PFSK-1 (cell line): ENCODE measurements at regions not wholly inside any gene's neighbourhood (a gene's known extent, or its start where the extent isn't known, plus 50 kb on each side); places are given as distances from the start of the nearest gene placed in this dataset.

Experiments
- FOXP2 ChIP-seq: optimal IDR thresholded peaks from 2 replicates; pipeline ENCODE3; 2011; ENCODE audit warnings: borderline replicate concordance, control low read depth, inconsistent platforms; ENCODE audit not compliant: insufficient read depth; ENCODE audit errors: extremely low read length, extremely low read depth
- POLR2AphosphoS5 ChIP-seq: IDR thresholded peaks from 2 replicates; pipeline ENCODE4 v1.6.1; 2012; ENCODE audit warnings: low read depth, mild to moderate bottlenecking, control low read depth, low read length, moderate library complexity
- REST ChIP-seq, 2 experiments: IDR thresholded peaks; 2 replicates each; pipeline versions ENCODE4 v1.6.1 to v1.8.0; 2011 to 2012; ENCODE audit warnings: low read depth in 2 of 2, low read length in 2 of 2, control low read depth in 1 of 2, inconsistent platforms in 1 of 2, mild to moderate bottlenecking in 1 of 2, moderate library complexity in 1 of 2; ENCODE audit not compliant: insufficient read depth in 1 of 2
- SIN3A ChIP-seq: IDR thresholded peaks from 2 replicates; pipeline ENCODE4 v1.6.1; 2012; ENCODE audit warnings: mild to moderate bottlenecking, low read length, moderate library complexity, borderline replicate concordance; ENCODE audit not compliant: insufficient read depth
- TAF1 ChIP-seq: IDR thresholded peaks from 2 replicates; pipeline ENCODE4 v1.6.1; 2012; ENCODE audit warnings: low read length, control low read depth, borderline replicate concordance; ENCODE audit not compliant: insufficient read depth

DNA sequence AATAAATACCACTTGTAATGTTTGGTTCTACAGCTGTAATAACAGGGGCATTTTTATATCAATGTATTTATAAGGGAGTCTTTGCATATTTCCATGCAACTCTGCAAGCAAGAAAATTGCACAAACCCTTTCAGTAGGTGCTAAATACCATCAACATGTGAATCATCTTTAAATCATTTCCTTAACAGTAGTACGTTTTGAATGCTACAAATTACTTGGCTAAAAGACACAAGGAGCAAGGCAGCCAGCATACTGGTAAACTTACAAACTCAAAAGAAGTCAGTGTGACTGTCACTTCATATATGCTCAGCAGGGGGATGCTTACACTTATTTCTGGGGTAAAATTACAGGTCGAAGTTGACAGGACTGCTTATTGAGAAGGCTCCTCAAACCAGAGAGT lies 402.4 kb downstream of the EFNB2 start:
- TF ChIP-seq SIN3A (no peak), REST (IDR thresholded peaks at IDR 0.05; ENCODE audit: insufficient read depth in 1 of 2, low read depth in 2 of 2, low read length in 2 of 2) (no peak), TAF1 (no peak), POLR2AphosphoS5 (no peak), FOXP2 (no peak)

DNA sequence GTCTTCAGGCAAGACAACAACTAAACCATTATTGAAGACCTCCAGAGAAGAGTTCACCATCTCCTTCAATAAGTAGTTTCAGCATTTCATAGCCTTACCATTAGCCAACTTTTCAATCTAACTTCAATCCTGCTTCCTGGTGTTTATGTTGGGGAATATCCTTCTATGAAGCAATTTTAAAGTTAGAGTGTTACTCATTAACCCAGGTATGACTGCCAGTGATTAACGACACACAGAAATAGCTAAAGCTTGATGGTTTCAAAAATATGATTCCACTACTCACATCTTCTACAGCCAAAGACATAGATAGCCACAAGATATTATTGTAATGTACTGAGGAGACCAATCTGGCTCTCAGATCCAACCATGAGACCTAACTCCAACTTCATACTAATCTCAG lies 403.2 kb downstream of the EFNB2 start:
- TF ChIP-seq FOXP2 (no peak), POLR2AphosphoS5 (no peak), TAF1 (no peak), REST (IDR thresholded peaks at IDR 0.05; ENCODE audit: insufficient read depth in 1 of 2, low read depth in 2 of 2, low read length in 2 of 2) (no peak), SIN3A (no peak)

- no peak for TF ChIP-seq SIN3A
- TF ChIP-seq TAF1 = no peak
- TF ChIP-seq FOXP2 = no peak
- TF ChIP-seq REST (IDR thresholded peaks at IDR 0.05; ENCODE audit: insufficient read depth in 1 of 2, low read depth in 2 of 2, low read length in 2 of 2) = no peak
- TF ChIP-seq POLR2AphosphoS5 = no peak
These were observed 405.5 kb downstream of the EFNB2 start for GRCh38 chr13:106129993-106130392.

GRCh38 chr13:106129273-106129672 lies 406.2 kb downstream of the EFNB2 start:
- TF ChIP-seq SIN3A = no peak
- no peak for TF ChIP-seq FOXP2
- TF ChIP-seq POLR2AphosphoS5 = no peak
- TF ChIP-seq REST (IDR thresholded peaks at IDR 0.05; ENCODE audit: insufficient read depth in 1 of 2, low read depth in 2 of 2, low read length in 2 of 2) = no peak
- no peak for TF ChIP-seq TAF1

DNA sequence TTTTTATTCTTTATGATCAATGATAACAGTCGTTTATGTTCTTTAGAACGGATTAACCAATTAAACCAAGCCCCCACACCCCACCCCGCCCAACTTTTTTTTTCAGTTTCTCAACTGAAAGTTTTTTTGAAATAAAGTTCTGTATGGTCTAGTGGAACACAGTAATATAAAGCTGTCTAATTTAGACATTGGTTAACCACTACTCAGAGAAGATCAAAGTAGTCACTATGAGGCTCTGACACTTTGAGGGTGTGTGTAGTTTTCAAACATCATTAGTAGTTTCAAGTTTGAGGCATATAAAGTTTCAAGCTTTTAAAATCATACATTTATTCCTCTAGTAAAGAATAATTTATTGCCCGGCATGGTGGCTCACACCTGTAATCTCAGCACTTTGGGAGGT lies 413.2 kb downstream of the EFNB2 start:
- TF ChIP-seq TAF1 (no peak), FOXP2 (no peak), REST (IDR thresholded peaks at IDR 0.05; ENCODE audit: insufficient read depth in 1 of 2, low read depth in 2 of 2, low read length in 2 of 2) (no peak)
